ENCODE measurements at regions not wholly inside any gene's neighbourhood (a gene's known extent, or its start where the extent isn't known, plus 50 kb on each side); places are given as distances from the start of the nearest gene placed in this dataset.
"Not testable (repeated sequence)": the region's sequence is repeated elsewhere in the genome, so short reads cannot be mapped to it uniquely, and the experiment has no call there.

GRCh38 chr9:103068753-103069152 lies 73.6 kb downstream of the CYLC2 start:
- DNase-seq = no peak

DNA sequence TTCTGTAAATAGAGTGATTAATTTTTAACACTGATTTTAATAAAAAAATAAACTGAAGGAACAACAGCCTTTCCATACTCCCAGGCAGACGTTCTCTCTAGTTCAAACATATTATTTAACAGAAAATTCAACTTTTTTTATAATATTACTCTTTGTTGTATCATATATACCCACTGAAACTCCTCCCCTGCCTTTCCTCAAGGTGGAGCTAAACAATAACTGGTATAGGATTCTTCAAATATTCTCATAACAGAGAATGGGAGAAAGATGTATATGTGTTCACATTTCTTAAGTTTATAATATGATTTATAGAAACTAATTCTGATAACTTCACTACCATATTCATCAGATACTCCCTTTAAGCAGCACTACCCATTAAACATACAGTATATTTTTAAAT lies 83.4 kb downstream of the CYLC2 start:
- DNase-seq = no peak

DNA sequence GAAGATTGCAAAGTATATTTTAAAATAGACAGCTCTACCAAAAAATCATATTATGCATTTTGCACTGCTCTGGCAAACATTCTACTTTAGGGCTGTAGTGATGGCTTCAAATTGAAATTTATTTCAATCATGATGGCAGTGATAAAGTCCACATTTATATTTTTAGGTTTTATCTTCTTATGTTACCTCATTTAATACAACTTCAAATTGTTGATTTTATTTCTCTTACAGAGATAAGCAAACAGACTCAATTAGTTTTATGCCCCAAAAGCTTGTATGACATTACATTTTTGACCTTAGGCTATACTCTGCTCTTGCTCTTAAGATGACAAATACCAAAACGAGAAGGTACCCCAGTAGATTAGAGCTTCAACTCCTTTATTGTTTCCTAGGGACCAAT lies 87.4 kb downstream of the CYLC2 start:
- no peak for DNase-seq

- no peak for DNase-seq
Measured at GRCh38 chr9:103089357-103089756, 94.2 kb downstream of the CYLC2 start.

GRCh38 chr9:103104101-103104500 lies 109.0 kb downstream of the CYLC2 start:
- DNase-seq = no peak

GRCh38 chr9:103116246-103116645 lies 121.1 kb downstream of the CYLC2 start:
- no peak for DNase-seq

- no peak for DNase-seq
Measured at GRCh38 chr9:103126494-103126893, 131.4 kb downstream of the CYLC2 start.

DNA sequence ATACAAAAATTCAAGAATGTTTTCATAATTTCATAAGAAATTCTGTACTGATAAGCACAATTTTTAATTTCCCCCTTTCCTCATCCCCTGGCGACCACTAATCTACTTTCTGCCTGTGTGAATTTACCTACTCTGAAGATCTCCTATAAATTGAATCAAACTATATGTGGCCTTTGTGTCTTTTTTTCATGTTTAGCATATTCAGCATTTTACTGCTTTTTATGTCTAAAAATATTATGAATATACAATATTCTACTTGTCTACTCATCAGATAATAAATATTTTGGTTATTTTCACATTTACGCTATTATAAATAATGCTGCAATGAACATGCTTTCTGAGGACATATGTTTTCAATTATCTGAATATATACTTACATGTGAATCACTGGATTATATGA lies 144.8 kb downstream of the CYLC2 start:
- DNase-seq = no peak

- no peak for DNase-seq
Measured at GRCh38 chr9:103152473-103152872, 157.3 kb downstream of the CYLC2 start.

GRCh38 chr9:103167530-103167929 lies 172.4 kb downstream of the CYLC2 start:
- no peak for DNase-seq

- no peak for DNase-seq
Measured at GRCh38 chr9:103168254-103168653, 173.1 kb downstream of the CYLC2 start.

DNA sequence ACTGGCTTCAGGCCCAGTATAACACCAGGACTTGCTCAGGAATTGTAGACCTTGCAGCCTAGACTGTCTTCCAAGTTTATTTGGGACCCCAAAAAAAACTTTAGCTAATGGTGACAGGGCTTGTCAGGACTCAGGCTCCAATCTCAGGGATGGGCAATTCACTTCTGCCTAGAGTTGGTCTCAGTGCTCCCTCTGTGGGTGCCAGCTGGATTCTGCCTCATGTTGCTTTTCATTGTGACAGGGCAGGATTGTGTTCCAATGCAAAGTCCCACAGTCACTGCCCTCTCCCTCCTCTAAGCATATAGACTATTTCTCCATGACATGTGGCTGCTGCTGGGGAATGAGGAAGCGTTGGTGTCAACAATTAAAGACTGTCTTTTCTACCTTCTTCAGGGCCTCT lies 174.7 kb downstream of the CYLC2 start:
- DNase-seq = no peak

DNA sequence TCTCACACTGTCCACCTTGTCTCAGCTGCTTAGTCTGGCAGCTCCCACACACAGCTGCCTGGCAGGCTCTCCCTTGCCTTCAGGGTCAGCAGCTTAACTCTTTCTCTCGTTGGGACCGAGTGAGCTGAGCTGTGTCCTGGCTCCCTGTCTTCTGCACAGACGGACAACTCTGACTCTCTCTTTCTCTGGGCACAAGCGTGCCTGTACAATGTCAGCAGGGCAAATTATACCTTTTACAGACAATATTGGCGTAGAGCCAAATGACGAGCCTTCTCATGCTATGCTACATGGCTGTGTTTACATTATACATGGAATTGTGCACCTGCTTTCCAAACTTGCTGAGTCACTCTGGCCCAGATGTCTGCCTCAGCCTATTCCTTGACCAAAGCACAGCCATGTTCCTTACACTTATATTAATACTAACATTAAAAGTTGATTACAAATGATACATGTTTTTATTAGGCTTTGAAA lies 188.6 kb downstream of the CYLC2 start:
- DNase-seq = no peak

DNA sequence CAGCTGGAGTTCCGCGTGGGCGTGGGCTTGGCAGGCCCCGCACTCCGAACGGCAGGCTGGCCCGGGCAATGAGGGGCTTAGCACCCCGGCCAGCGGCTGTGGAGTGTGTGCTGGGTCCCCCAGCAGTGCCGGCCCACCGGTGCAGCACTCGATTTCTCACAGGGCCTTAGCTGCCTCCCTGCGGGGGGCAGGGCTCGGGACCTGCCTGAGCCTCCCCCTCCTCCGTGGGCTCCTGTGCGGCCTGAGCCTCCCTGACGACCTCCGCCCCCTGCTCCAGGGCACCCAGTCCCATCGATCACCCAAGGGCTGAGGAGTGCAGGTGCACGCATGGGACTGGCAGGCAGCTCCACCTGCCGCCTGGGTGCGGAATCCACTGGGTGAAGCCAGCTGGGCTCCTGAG lies 191.8 kb downstream of the CYLC2 start:
- no peak for DNase-seq

GRCh38 chr9:103188781-103189350 lies 193.7 kb downstream of the CYLC2 start:
- DNase-seq = no peak

GRCh38 chr9:103193992-103194391 lies 198.9 kb downstream of the CYLC2 start:
- DNase-seq = no peak

DNA sequence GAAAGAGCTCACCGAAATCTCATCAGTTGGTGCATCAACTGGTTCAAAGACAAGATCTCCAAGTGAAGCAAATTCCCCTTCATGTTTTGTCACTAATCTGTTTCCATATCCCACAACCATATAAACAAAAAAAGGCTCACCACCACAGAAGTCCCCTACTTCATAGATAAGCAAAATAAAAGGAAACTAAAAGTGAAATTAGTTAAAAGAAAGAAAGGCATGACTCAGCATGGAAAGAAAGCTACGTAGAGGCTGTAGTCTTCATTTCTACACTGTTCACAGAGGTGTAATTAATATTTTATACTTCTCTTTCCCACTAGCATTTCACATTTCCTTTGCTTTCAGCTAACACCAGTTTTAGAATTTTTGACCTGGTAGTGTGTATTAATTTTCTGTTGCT lies 208.0 kb downstream of the CYLC2 start:
- no peak for DNase-seq

DNA sequence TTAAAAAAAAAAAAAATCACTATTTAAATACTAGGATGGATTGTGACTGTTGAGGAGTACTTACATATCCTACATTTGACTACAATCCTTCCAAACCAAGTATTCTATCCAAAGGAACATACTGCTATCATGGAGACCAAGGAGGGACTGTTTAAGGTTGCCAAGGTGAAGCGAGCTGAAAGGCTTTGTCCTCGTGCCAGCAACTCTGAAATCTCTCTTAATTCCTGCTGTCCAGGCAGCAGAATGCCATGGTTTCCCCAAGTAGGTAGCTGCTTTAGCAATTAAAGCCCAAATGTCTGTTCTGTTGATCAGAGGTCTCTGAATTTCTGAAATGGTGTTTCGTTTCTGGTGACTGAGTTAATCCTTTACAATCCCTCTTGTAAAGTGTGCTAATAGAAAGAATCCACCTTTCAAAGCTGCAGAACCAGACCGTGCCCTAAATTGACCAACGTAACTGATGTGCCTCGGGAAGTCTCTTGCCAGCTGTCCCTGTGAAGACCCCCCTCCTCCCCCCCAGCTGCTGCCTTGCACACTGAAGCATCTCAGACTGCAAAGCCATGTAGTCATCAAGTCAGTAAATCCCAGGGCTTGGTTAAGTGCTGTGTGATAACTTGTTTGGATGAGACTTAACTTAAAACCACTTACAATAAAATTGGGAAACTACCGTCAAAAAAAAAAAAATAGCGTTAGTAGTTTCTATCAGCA lies 210.9 kb downstream of the CYLC2 start:
- DNase-seq = not testable (repeated sequence)

- DNase-seq = no peak
Measured at GRCh38 chr9:103210607-103211006, 215.5 kb downstream of the CYLC2 start.

DNA sequence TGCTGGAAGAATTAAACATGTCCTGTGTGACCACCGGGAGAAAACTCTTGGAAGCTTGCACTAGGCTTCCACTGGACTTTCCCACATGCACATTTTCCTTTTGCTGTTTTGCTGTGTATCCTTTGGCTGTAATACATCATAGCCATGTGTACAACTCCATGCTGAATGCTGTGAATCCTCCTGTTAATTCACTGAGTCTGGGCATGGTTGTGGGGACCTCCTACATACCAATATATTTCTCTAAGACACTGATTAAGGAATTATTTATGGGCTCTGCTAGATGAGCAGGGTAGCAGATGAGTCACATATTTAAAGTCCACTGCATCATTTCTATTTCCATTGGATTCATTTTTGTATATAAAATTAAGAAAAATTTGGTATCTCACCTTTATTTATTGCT lies 220.1 kb downstream of the CYLC2 start:
- no peak for DNase-seq

DNA sequence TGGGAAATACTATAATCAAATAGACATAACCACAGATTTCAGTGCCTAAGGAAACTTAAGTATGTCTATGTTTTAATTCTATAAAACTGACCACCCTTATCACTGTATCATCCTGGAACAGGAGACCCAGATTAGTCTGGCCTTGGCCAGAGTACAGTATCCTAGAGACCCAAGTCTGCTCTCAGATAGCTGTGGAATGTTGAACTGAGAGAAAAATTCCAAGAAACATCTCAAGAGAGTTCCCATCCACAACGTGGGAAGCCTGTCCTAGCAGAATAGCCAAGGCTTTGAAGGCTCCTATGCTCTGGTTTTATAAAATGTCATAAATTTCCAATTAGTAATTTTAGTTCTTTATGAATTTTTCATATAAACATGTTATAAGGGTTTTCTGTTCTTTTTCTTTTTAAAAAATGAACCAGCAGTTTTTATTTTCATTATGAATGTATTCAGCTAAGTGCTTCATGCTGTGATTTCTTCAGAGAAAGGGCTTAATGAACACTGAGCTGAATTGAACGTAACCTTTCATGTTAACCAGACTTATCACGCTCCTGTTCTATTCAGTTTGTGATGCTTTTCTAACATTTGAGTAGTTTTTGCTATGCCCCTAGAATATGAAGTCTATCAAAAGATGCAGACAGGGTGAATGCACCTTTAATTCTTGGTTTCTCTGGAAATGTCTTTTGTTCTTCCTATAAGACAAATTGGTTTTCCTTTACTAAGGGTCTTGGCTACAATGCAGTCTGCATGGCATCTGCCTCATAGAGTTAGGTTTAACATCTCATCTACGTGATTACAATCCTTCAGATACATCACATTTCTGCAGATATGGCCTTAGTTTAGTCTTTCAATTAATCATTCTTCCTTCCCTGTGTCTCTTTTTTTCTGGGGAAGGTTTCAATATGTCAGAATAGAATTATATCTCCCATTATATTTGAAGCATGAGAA lies 230.8 kb downstream of the CYLC2 start:
- no peak for DNase-seq

- DNase-seq = no peak
Measured at GRCh38 chr9:103226647-103227013, 231.5 kb downstream of the CYLC2 start.

- DNase-seq = not testable (repeated sequence)
Measured at GRCh38 chr9:103237571-103238109, 242.5 kb downstream of the CYLC2 start.

DNA sequence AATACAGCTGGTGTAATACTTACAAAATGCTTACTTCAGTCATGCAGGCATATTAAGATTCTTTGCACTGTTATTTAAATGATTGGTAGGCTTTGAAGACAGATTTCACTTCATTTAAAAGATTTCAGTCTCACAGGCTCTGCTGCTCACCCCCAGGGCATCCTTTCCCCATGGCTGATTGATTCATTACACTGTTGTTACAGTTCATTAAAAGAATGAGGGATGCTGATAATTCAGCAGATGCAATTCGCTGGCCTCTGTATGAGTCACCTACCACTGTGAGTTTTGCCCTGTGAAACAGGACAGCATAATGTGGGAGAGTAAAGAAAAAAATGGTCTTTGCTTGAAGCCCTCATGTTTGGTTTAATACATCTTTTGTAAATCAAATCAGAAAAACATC lies 246.9 kb downstream of the CYLC2 start:
- DNase-seq = no peak

Measured in stimulated activated CD4-positive, alpha-beta T cell treated with anti-CD3 and anti-CD28 coated beads, Interleukin-1b, Interleukin-23, amount 100 ng/mL, for 48 hours (primary cell).